ENCODE measurements at regions not wholly inside any gene's neighbourhood (a gene's known extent, or its start where the extent isn't known, plus 50 kb on each side); places are given as distances from the start of the nearest gene placed in this dataset.

DNA sequence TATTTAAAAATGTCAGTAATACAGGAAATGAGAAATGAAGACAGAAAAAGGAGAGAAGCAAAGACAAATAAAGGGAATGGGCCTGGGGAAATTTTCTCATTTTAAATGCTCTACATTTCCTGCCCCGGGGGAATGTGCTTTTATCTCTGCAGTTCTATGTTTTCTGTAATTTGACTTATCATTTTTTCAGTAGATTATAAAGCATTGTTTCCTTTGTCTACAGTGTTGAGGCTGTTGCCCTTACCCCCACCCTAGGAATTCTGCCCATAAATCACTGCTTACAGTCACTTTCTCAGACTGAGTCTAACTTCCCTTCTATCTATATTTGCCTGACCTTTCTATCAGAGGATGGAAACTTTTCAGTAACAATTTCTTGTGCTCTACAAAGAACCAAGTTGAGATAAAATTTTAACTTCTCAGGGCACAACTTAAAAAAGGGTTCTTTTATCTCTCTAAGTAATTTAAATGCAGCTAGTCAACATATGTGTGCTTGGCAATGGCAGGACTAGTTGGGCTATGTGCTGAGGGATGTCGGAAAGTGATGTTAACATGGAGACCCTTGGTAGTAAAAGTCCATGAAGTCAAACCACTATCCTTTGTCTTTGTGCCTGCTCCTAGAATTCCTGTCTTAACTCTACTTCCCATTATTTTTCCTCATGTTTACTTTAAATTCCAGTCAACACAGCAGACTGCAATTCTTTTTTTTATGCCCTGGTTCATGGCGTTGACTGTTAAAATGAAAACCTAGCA, 146.5 kb upstream of the MMADHC start:
- TF ChIP-seq REST (IDR thresholded peaks at IDR 0.05; ENCODE audit: low read depth, low read length) (no peak), CHD2 (IDR thresholded peaks at IDR 0.05; ENCODE audit: low read length, partially characterized antibody) (no peak), SMC3 (IDR thresholded peaks at IDR 0.05; ENCODE audit: low read depth, low read length) (no peak), NFIC (IDR thresholded peaks at IDR 0.05; ENCODE audit: borderline replicate concordance) (no peak), RAD21 (IDR thresholded peaks at IDR 0.05; ENCODE audit: low read length) (no peak), TAF1 (IDR thresholded peaks at IDR 0.05; ENCODE audit: borderline replicate concordance, low read depth, low read length) (no peak), JUND (IDR thresholded peaks at IDR 0.05) (0 out of 2 replicates have a peak, but pooled peaks have one; percentile 30), POLR2AphosphoS5 (IDR thresholded peaks at IDR 0.05; ENCODE audit: low read depth, low read length) (no peak), EP300 (IDR thresholded peaks at IDR 0.05; ENCODE audit: borderline replicate concordance in 1 of 2, low read depth in 1 of 2, low read length in 1 of 2) (peak; percentile 14 to 26; a peak in 1 of 4 replicates), TCF12 (IDR thresholded peaks at IDR 0.05) (peak; percentile 68)
- TF ChIP-seq, protein P1, sequence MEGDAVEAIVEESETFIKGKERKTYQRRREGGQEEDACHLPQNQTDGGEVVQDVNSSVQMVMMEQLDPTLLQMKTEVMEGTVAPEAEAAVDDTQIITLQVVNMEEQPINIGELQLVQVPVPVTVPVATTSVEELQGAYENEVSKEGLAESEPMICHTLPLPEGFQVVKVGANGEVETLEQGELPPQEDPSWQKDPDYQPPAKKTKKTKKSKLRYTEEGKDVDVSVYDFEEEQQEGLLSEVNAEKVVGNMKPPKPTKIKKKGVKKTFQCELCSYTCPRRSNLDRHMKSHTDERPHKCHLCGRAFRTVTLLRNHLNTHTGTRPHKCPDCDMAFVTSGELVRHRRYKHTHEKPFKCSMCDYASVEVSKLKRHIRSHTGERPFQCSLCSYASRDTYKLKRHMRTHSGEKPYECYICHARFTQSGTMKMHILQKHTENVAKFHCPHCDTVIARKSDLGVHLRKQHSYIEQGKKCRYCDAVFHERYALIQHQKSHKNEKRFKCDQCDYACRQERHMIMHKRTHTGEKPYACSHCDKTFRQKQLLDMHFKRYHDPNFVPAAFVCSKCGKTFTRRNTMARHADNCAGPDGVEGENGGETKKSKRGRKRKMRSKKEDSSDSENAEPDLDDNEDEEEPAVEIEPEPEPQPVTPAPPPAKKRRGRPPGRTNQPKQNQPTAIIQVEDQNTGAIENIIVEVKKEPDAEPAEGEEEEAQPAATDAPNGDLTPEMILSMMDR (IDR thresholded peaks at IDR 0.05): no peak
- TF ChIP-seq, protein P2, sequence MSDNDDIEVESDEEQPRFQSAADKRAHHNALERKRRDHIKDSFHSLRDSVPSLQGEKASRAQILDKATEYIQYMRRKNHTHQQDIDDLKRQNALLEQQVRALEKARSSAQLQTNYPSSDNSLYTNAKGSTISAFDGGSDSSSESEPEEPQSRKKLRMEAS (IDR thresholded peaks at IDR 0.05; ENCODE audit: low read depth): no peak
